ENCODE measurements at regions not wholly inside any gene's neighbourhood (a gene's known extent, or its start where the extent isn't known, plus 50 kb on each side); places are given as distances from the start of the nearest gene placed in this dataset.

- Histone ChIP-seq H3K4ac (ENCODE audit: low read depth, low read length) (no peak overlapping the region), H3K4me2 (ENCODE audit: insufficient read depth, insufficient read length, low read length) (no peak overlapping the region), H3K27ac (ENCODE audit: insufficient read length, low read depth, low read length) (no peak overlapping the region), H2AFZ (ENCODE audit: low read length) (no peak overlapping the region), H3K79me2 (ENCODE audit: insufficient read depth, low read length) (no peaks in the 10 kb centered on the region), H2BK12ac (ENCODE audit: insufficient read length, low read depth, low read length) (no peak overlapping the region), H3K27me3 (ENCODE audit: insufficient read depth, low read length) (no peaks in the 10 kb centered on the region), H3K56ac (ENCODE audit: insufficient read length, low read depth, low read length) (no peak overlapping the region), H4K20me1 (ENCODE audit: control insufficient read depth, insufficient read depth, insufficient read length) (no peaks in the 10 kb centered on the region), H2BK5ac (ENCODE audit: insufficient read length, low read length) (no peak overlapping the region), H3K79me1 (ENCODE audit: insufficient read depth, low read depth, low read length, poor library complexity, severe bottlenecking) (no peaks in the 10 kb centered on the region), H3K4me1 (ENCODE audit: insufficient read depth, low read length) (no peaks in the 10 kb centered on the region), H2AK5ac (ENCODE audit: insufficient read length, low read length) (no peak overlapping the region), H3K9ac (ENCODE audit: extremely low read depth, insufficient read length, low read length) (no peak overlapping the region), H3K18ac (ENCODE audit: insufficient read length, low read depth, low read length) (no peak overlapping the region), H2BK15ac (ENCODE audit: low read depth, low read length) (no peak overlapping the region), H4K8ac (replicated peaks; ENCODE audit: insufficient read length, low read depth, low read length) (no peak overlapping the region), H4K5ac (ENCODE audit: insufficient read length, low read depth, low read length) (no peak overlapping the region), H3K9me3 (ENCODE audit: control insufficient read depth, low read depth, low read length) (no peaks in the 10 kb centered on the region), H2BK120ac (ENCODE audit: low read depth, low read length, poor library complexity, severe bottlenecking) (no peak overlapping the region), H3K23me2 (ENCODE audit: insufficient read length, low read depth, low read length, poor library complexity, severe bottlenecking) (no peaks in the 10 kb centered on the region), H3K23ac (ENCODE audit: insufficient read length, low read depth, low read length) (no peak overlapping the region), H3T11ph (ENCODE audit: low read length) (no peak overlapping the region), H2BK20ac (ENCODE audit: low read depth, low read length, poor library complexity, severe bottlenecking) (no peak overlapping the region), H4K91ac (ENCODE audit: insufficient read length, low read depth, low read length) (no peak overlapping the region), H3K14ac (ENCODE audit: insufficient read depth, low read length) (no peak overlapping the region)
- H3K27ac Mint-ChIP-seq = no peak overlapping the region
- no CpG with 5 or more reads among the region's 2 CpGs for WGBS (ENCODE audit: extremely low coverage, insufficient read length, low lambda C conversion rate)
- H3K4me3 Mint-ChIP-seq = no peak overlapping the region
- peaks cover 0 to 13% (median 3%) of the 10 kb centered on the region in 3 experiments; a peak in 3 of 7 replicates for H3K36me3 Mint-ChIP-seq (ENCODE audit: insufficient read depth in 1 of 3, low read depth in 3 of 3)
- DNase-seq = no peak
- no peaks in the 10 kb centered on the region for H3K27me3 Mint-ChIP-seq (ENCODE audit: low read depth)
- peaks cover 0 to 3% of the 10 kb centered on the region in 2 experiments; a peak in 3 of 5 replicates for H3K9me3 Mint-ChIP-seq
- peaks cover under 1 to 6% of the 10 kb centered on the region in 2 experiments; a peak in 3 of 4 replicates for H3K4me1 Mint-ChIP-seq
- no peak for TF ChIP-seq CTCF (conservative IDR thresholded peaks at IDR 0.05)
Measured at GRCh38 chr9:104278929-104279496, 184.9 kb downstream of the SMC2 start.

Data from H9 (cell line).